ENCODE measurements at regions not wholly inside any gene's neighbourhood (a gene's known extent, or its start where the extent isn't known, plus 50 kb on each side); places are given as distances from the start of the nearest gene placed in this dataset.
"Not testable (repeated sequence)": the region's sequence is repeated elsewhere in the genome, so short reads cannot be mapped to it uniquely, and the experiment has no call there.

GRCh38 chr3:106327696-106328025 is 458.8 kb upstream of the CBLB start:
- no peak for DNase-seq

GRCh38 chr3:106328224-106328623 is 459.4 kb upstream of the CBLB start:
- no peak for DNase-seq

DNA sequence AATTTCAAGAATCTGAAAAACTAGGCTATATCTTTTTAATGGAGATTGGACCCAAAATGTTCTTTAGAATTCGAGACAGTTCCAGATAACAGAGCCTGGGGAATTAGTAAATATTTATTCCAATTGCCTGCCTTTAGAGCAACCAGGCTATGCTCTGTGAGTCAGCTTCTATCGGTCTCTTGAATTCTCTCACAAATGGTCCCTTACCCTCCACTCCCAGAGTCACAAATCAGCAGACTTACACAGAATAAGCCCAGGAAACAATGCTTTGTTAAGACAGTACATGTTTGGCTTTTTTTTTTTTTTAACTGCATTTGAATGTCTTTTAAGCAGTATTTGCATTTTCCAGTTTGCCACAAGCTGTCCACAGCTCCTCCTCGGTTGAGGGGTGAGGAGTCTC is 460.7 kb upstream of the CBLB start:
- DNase-seq, result no peak

DNA sequence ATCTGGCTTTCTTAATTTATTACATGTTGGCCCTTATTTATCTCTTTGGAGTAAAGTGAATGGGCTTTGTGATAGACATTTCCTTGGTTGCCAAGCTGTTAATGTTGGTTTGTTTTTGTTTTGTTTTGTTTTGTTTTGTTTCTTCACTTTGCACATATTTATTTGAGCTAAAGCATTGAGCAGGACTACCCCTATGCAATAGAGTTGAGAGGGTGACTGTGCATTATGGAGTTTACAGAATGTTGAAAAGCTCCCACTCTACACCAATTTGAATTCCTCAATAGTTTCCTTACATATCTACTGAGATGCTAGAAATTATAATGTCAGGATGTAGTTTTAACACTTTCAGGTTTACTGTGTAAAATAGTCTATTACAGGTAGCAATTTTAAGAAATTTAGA is 462.8 kb upstream of the CBLB start:
- no peak for DNase-seq

- no peak for DNase-seq
These were observed 463.3 kb upstream of the CBLB start for GRCh38 chr3:106332129-106332528.

DNA sequence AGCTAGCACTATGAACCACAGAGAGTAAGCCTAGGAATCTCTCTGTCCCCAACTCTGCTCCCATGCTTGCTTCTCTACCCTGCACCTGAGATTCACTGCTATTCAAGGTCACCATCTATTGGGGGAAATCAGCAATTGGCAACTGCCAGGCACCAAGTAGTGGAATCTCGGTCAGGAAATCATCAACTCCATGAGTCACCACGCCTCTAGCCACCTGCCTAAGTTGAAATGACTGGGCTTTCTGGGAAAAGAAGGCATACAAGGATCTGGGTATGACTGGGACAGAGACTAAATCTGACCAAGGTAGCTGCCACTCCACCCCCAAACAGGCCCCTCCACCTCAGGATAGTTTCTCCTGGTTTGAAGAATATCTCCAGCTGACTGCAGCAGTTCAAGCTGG is 464.1 kb upstream of the CBLB start:
- no peak for DNase-seq

GRCh38 chr3:106333911-106334618 is 465.3 kb upstream of the CBLB start:
- peak; percentile 25 for DNase-seq

- no peak for DNase-seq
These were observed 467.8 kb upstream of the CBLB start for GRCh38 chr3:106336619-106337018.

DNA sequence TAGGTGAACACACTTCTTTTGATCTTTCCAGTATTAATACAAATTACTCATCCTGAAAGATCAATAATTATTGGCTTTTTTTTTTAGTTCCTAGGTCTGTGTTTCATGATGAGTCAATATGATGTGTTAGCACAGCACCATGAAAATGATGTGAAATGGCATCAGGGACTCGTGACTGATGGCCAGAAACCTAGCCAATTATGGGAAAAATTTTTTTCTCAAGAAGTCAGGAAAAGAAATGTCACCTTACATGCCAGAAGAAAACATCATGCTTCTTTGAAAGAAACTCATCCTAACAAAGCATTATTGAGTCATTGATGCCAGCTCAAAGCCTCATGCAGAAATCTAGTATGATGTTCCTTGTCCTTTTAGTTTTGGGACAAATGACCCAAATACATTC is 468.3 kb upstream of the CBLB start:
- DNase-seq, result no peak

DNA sequence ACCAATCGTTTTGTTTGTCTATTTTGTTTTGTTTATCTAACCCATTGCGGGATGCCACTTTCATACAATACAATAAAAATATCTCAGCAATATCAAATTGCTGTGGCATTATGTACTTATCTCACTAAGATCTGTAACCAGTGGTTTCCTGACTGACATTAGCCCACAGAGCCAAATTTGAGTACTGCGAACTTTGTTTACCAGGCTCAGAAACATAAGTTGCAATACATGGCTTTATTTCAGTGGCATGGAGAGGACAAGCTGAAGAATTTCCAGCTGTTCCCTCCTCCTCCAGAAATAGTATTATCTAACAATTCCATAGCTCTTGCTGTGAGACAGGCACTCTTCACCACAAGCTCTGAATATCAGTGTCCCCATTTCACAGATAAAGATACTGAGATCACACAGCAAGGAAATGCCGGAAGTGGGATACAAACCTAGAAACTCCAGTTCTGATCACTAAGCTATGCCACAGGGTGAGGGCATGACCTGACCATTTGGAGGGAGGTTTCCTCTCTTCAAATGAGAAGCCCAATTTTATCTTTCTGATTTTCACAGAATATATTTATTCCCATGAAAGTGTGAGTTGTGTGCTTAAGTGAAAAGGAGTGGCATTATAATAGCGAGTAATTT is 469.9 kb upstream of the CBLB start:
- DNase-seq, result no peak

DNA sequence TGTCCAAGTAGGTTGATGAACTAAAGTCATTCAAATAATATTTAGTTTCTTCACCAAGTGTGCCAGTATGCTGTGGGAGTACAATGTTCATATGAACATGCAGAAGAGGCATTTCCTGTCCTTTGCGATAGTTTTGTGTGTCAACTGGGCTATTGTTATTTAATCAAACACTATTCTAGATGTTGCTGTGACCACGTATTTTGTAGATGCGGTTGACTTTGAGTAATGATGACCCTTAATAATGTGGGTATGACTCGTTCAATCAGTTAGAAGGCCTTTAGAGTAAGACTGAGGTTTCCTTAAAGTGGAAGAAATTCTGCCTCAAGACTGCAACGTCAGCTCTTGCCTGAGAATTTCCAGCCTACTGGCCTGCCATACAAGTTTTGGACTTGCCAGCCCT is 470.7 kb upstream of the CBLB start:
- no peak for DNase-seq

GRCh38 chr3:106341087-106341486 is 472.3 kb upstream of the CBLB start:
- peak; percentile 99 for DNase-seq

DNA sequence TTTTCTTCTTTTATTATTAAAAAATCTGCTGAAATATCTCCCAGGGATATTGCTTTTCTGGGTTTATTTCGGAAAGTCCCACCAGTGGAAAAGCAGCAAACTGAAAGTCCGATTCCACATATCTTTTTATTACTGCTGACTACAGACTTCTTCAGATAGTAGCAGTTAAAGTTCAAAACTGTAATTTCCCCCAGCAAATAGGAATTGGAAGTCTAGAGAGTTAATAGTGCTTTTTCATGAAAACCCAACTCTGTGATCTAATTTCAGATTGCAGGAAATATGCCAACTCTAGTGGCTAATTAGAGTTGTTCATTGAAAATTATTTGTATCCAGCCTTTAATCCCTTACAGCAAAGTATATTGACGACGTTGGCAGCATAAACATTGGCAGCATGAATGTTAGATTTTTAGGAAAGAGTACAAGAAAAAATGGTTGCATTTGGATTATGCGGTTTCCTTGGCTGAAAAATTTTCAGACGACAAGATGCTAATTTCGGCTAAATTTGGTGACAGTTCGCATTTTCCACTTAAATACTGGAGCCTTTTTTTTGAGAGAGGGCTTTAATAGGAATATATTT is 472.9 kb upstream of the CBLB start:
- DNase-seq, result peak; percentile 46

- peak; percentile 86 for DNase-seq
These were observed 473.6 kb upstream of the CBLB start for GRCh38 chr3:106342386-106342785.

- DNase-seq, result no peak
These were observed 475.0 kb upstream of the CBLB start for GRCh38 chr3:106343811-106344210.

GRCh38 chr3:106345353-106346027 is 476.7 kb upstream of the CBLB start:
- peak; percentile 84 for DNase-seq

- peak; percentile 92 for DNase-seq
These were observed 478.5 kb upstream of the CBLB start for GRCh38 chr3:106347350-106347749.

DNA sequence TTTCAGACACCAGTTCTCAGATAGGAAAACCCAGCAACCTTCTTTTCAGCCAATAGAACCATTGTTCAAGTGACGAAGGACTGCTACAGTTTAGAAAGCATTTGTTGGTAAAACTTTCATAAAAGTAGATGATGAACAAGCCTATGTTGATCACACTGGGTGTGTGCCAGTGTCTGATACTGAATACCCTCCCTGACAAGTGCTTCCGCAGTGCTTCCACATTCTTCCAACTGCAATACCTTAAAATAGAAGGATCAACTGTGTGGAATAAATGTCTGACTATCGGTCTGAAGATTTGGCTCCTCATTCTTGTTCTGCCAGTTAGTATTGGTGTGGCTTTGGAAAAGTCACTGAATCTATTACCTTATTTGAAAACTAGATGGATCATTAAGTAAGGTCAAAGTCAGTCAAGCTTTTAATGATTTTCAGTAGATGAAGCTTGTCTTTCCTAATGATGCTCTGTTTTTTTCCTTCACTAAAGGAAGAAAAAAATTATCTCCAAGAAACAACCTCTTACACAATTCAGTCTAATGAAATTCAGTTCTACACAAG is 479.4 kb upstream of the CBLB start:
- peak; percentile 70 for DNase-seq

DNA sequence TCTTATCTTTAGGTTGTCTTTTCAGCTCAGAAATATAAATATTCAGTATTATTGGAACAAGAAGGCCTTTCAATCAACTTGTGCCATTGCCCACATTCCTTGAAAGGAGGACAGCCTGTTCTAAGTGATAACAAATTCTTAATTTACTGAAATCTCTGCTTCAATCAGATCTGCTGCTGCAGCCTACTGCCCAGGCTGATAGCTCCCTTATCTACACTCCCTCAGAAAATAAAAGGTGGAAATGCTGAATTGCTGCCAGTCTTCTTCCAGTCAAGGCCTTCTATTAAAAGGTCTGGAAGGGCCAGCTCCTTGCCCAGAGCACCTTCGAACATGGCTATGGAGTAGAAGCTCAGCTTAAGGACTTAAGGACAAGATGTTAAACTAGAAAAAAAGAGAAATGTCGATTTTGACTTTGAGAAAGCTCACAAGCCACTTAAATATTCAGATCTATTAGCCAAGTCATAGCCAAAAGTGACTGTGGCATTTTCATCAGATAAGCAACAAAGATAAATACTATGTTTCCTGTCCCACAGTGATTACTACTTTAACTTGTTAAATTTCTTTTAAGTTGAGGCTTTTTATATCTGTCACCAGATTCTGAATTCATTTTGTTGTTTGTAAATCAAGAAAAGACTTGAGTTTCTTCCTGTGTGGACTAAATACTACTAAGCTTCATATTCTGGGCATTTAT is 480.5 kb upstream of the CBLB start:
- DNase-seq, result no peak

DNA sequence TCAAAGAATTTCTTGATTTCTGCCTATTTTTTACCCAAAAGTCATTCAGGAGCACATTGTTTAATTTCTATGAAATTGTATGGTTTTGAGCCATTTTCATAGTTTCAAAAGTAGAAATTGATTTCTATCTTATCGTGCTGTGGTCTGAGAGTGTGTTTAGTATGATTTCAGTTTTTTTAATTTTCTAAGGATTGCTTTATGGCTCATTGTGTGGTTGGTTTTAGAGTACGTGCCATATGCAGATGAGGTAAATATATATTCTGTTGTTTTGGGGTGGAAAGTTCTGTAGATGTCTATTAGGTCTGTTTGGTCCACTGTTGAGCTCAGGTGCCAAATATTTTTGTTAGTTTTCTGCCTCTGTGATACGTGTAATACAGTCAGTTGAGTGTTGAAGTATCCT is 487.1 kb upstream of the CBLB start:
- no peak for DNase-seq

GRCh38 chr3:106359692-106360091 is 490.9 kb upstream of the CBLB start:
- DNase-seq, result no peak

- not testable (repeated sequence) for DNase-seq
These were observed 492.1 kb upstream of the CBLB start for GRCh38 chr3:106360901-106361300.

DNA sequence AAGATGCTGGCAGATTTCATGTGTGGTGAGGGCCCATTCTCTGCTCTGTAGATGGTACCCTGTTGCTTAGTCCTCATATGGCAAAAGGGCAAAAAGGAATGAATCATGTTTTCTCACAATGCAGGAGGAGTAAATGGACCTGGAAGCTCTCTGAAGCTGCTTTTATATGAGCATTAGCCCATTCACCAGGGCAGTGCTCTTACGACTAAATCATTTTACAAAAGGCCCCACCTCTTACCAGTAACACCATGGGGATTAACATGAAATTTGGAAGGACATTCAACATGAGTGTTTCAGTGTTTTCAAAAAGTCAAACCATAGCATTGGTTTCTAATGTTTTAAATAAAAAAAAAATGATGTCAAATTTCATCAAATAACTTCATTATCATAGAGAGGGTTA is 495.7 kb upstream of the CBLB start:
- DNase-seq, result peak; percentile 12

All from NCI-H82 (cell line).